PC-9 (cell line): ENCODE measurements at regions not wholly inside any gene's neighbourhood (a gene's known extent, or its start where the extent isn't known, plus 50 kb on each side); places are given as distances from the start of the nearest gene placed in this dataset.

Experiments used
- BruUV-seq: library from RNA; stranded (reverse); fragments of 400-500 nt; replicated peaks from 2 replicates; lab custom pipeline; 2021; lab: Mats Ljungman, UMichigan
- CTCF ChIA-PET: fragments of 300-600 bp; sonication (Branson Sonifier 250); formaldehyde crosslinking; loops from one replicate; lab custom pipeline; 2022; ENCODE audit warnings: antibody characterized with exemption; lab: Charles Lee
- POLR2A ChIA-PET: fragments of 300-600 bp; sonication (Branson Sonifier 250); formaldehyde crosslinking; loops from one replicate; lab custom pipeline; 2022; ENCODE audit warnings: antibody characterized with exemption; ENCODE audit not compliant: unreplicated experiment; lab: Charles Lee
- DNase-seq, 2 experiments: peaks; one replicate each; pipeline versions ENCODE4 v3.0.0 to v3.0.0-alpha.2; 2015 to 2022; ENCODE audit warnings: mixed read lengths in 1 of 2
- H2AFZ ChIP-seq: fragments of 200-600 bp; sonication (generic); 2 replicates; pipeline ENCODE4 v1.8.1; 2017; ENCODE audit warnings: antibody characterized with exemption
- H3F3A ChIP-seq: fragments of 200-600 bp; sonication (generic); 2 replicates; pipeline ENCODE4 v1.8.1; 2017; ENCODE audit warnings: antibody characterized with exemption, mild to moderate bottlenecking, low read depth; ENCODE audit not compliant: insufficient read depth
- H3K27ac ChIP-seq: fragments of 200-600 bp; sonication (generic); 2 replicates; pipeline ENCODE4 v1.6.1; 2016; ENCODE audit warnings: mixed run types
- H3K27me3 ChIP-seq: fragments of 200-600 bp; sonication (generic); 2 replicates; pipeline ENCODE4 v1.6.1; 2016; ENCODE audit warnings: low read depth, mixed run types; ENCODE audit not compliant: insufficient read depth
- H3K36me3 ChIP-seq: fragments of 200-600 bp; sonication (generic); 2 replicates; pipeline ENCODE4 v1.6.1; 2016; ENCODE audit warnings: low read depth, mixed run types
- H3K4me1 ChIP-seq: fragments of 200-600 bp; sonication (generic); replicated peaks from 2 replicates; pipeline ENCODE4 v1.6.1; 2016; ENCODE audit warnings: mixed run types; ENCODE audit not compliant: insufficient read depth
- H3K4me2 ChIP-seq: fragments of 200-600 bp; sonication (generic); 2 replicates; pipeline ENCODE4 v1.6.1; 2017; ENCODE audit warnings: mixed run types
- H3K4me3 ChIP-seq: fragments of 200-600 bp; sonication (generic); 2 replicates; pipeline ENCODE4 v1.6.1; 2016; ENCODE audit warnings: mixed run types
- H3K79me2 ChIP-seq: fragments of 200-600 bp; sonication (generic); 2 replicates; pipeline ENCODE4 v1.6.1; 2017; ENCODE audit warnings: low read depth, mixed run types
- H3K9me2 ChIP-seq: fragments of 200-600 bp; sonication (generic); 2 replicates; pipeline ENCODE4 v1.8.1; 2017; ENCODE audit warnings: mild to moderate bottlenecking; ENCODE audit not compliant: insufficient read depth
- H3K9me3 ChIP-seq: fragments of 200-600 bp; sonication (generic); 2 replicates; pipeline ENCODE4 v1.8.1; 2016; ENCODE audit warnings: low read depth; ENCODE audit not compliant: insufficient read depth
- H4K20me1 ChIP-seq: fragments of 200-600 bp; sonication (generic); 2 replicates; pipeline ENCODE4 v1.8.1; 2017; ENCODE audit not compliant: insufficient read depth
- CTCF ChIP-seq: fragments of 200-600 bp; sonication (generic); conservative IDR thresholded peaks from 2 replicates; pipeline ENCODE4 v1.6.1; 2017; ENCODE audit warnings: mixed run types, antibody characterized with exemption, mild to moderate bottlenecking, moderate library complexity
- EZH2 ChIP-seq: fragments of 200-600 bp; sonication (generic); IDR thresholded peaks from 2 replicates; pipeline ENCODE4 v1.8.0; 2017; ENCODE audit warnings: antibody characterized with exemption, low read depth
- intact Hi-C: fragments of 100-400 bp; cut with micrococcal nuclease; formaldehyde crosslinking; loops from one replicate; pipeline ENCODE4 v1.10.0; 2022; ENCODE audit not compliant: unreplicated experiment

DNA sequence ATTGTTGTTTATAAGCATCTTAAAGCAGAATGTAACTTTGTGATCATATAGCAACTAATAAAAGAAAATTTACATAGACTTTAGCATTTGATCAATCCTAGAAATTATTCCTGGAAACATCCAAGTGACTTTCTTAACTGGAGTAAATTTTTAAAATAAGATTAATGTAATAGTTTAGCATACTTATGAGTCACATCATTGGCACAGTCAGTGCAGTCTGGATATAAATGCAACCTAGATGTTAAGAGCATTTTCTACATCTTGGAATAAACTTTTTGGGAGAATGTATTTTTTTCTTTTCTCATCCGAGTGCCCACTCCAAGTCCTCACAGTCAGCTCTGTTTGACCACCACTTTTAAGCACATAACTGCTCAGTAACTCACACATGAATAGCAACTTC is 324.6 kb upstream of the PLSCR5 start:
- BruUV-seq: no TSS peak
- POLR2A ChIA-PET: no interaction called here

DNA sequence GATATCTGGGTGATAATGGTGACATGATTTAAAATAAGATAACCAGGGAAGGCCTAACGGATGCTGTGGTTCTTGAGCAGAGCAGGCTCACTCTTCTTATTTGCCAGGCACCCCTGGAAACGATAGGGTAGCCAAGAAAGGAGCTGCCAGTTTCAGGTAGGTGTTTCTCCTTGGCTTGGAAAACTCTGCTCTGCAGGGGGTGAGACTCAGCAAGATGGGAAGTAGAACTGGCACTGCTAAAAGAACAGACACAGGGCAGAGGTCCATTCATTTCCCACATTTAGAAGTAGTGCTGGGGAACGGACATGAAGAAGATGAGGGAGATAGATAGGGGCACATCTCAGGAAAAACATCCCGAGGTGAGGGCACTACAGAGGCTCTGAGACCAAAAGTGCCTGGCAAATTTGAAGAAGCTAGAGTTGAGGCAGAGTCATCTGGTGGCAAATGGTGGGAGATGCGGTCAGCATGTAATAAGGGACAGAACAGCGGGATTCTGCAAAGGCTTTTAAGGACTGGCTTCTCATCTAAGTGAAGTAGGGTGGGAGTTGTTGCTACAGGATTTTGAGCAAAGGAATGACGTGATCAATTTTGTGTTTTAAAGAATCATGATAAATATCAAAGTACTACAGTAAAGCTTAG is 323.4 kb upstream of the PLSCR5 start:
- Histone ChIP-seq H2AFZ (no peak overlapping the region), H3K4me3 (no peak overlapping the region), H3K4me1 (no peaks in the 10 kb centered on the region), H3K27ac (no peak overlapping the region), H3K9me2 (0 out of 2 replicates have a peak, but pooled peaks cover 4% of the 10 kb centered on the region), H3K36me3 (no peaks in the 10 kb centered on the region), H3K9me3 (no peaks in the 10 kb centered on the region), H3K27me3 (no peaks in the 10 kb centered on the region), H3K4me2 (no peak overlapping the region), H3K79me2 (no peaks in the 10 kb centered on the region), H3F3A (no peaks in the 10 kb centered on the region), H4K20me1 (no peaks in the 10 kb centered on the region)
- ChIA-PET POLR2A (no interaction called here), CTCF (no interaction called here)
- DNase-seq: no peak
- no TSS peak for BruUV-seq
- intact Hi-C loops: no loop called here
- TF ChIP-seq EZH2 (no peak), CTCF (no peak)

More for the DNA sequence above, 324.6 kb upstream of the PLSCR5 start:
- Histone ChIP-seq H3K9me2 (0 out of 2 replicates have a peak, but pooled peaks cover 4% of the 10 kb centered on the region), H3K79me2 (no peaks in the 10 kb centered on the region), H3F3A (no peaks in the 10 kb centered on the region), H3K27me3 (no peaks in the 10 kb centered on the region), H3K27ac (no peak overlapping the region), H3K36me3 (no peaks in the 10 kb centered on the region), H2AFZ (no peak overlapping the region), H4K20me1 (no peaks in the 10 kb centered on the region), H3K4me2 (no peak overlapping the region), H3K4me3 (no peak overlapping the region), H3K9me3 (no peaks in the 10 kb centered on the region), H3K4me1 (no peaks in the 10 kb centered on the region)
- no peak for TF ChIP-seq EZH2
- TF ChIP-seq CTCF: no peak
- intact Hi-C loops: no loop called here
- DNase-seq: no peak
- CTCF ChIA-PET: no interaction called here

- ChIA-PET CTCF (no interaction called here), POLR2A (no interaction called here)
- Histone ChIP-seq H3K9me2 (peaks cover 3% of the 10 kb centered on the region; the same call in 1 of the 2 replicates), H3K9me3 (no peaks in the 10 kb centered on the region), H3K36me3 (no peaks in the 10 kb centered on the region), H3K4me3 (no peak overlapping the region), H3K27me3 (no peaks in the 10 kb centered on the region), H3K27ac (no peak overlapping the region), H3K79me2 (no peaks in the 10 kb centered on the region), H3K4me2 (no peak overlapping the region), H4K20me1 (no peaks in the 10 kb centered on the region), H3K4me1 (no peaks in the 10 kb centered on the region), H2AFZ (no peak overlapping the region), H3F3A (no peaks in the 10 kb centered on the region)
- TF ChIP-seq EZH2: no peak
- TF ChIP-seq CTCF: no peak
- no TSS peak for BruUV-seq
- no peak for DNase-seq
- intact Hi-C loops: no loop called here
These were observed 316.5 kb upstream of the PLSCR5 start for GRCh38 chr3:146921693-146922092.
